Brain pericyte (primary cell): ENCODE measurements at regions not wholly inside any gene's neighbourhood (a gene's known extent, or its start where the extent isn't known, plus 50 kb on each side); places are given as distances from the start of the nearest gene placed in this dataset.
"Not testable (repeated sequence)": the region's sequence is repeated elsewhere in the genome, so short reads cannot be mapped to it uniquely, and the experiment has no call there.

Source experiments
- DNase-seq: peaks from one replicate; pipeline ENCODE4 v3.0.0-alpha.2; 2012; ENCODE audit warnings: low read depth, low spot score

- DNase-seq = no peak
Observed at GRCh38 chr4:132346016-132346415, 803.1 kb upstream of the PCDH10 start.

- DNase-seq = not testable (repeated sequence)
Observed at GRCh38 chr4:132351606-132352005, 797.5 kb upstream of the PCDH10 start.

- DNase-seq = no peak
Observed at GRCh38 chr4:132382243-132382642, 766.9 kb upstream of the PCDH10 start.

- no peak for DNase-seq
Observed at GRCh38 chr4:132383571-132384199, 765.4 kb upstream of the PCDH10 start.

GRCh38 chr4:132384709-132385108 is 764.4 kb upstream of the PCDH10 start:
- DNase-seq = no peak

GRCh38 chr4:132386130-132386529 is 763.0 kb upstream of the PCDH10 start:
- no peak for DNase-seq

GRCh38 chr4:132387060-132387459 is 762.0 kb upstream of the PCDH10 start:
- DNase-seq = no peak

- DNase-seq = no peak
Observed at GRCh38 chr4:132395561-132395960, 753.5 kb upstream of the PCDH10 start.

GRCh38 chr4:132396636-132397035 is 752.5 kb upstream of the PCDH10 start:
- DNase-seq = no peak

GRCh38 chr4:132417220-132417619 is 731.9 kb upstream of the PCDH10 start:
- no peak for DNase-seq

GRCh38 chr4:132427125-132427524 is 722.0 kb upstream of the PCDH10 start:
- no peak for DNase-seq

- DNase-seq = no peak
Observed at GRCh38 chr4:132437117-132437516, 712.0 kb upstream of the PCDH10 start.

- no peak for DNase-seq
Observed at GRCh38 chr4:132445386-132445785, 703.7 kb upstream of the PCDH10 start.

GRCh38 chr4:132457987-132458386 is 691.1 kb upstream of the PCDH10 start:
- DNase-seq = not testable (repeated sequence)

- no peak for DNase-seq
Observed at GRCh38 chr4:132479543-132479942, 669.6 kb upstream of the PCDH10 start.

- DNase-seq = no peak
Observed at GRCh38 chr4:132488555-132488954, 660.5 kb upstream of the PCDH10 start.

GRCh38 chr4:132493476-132493875 is 655.6 kb upstream of the PCDH10 start:
- DNase-seq = no peak

GRCh38 chr4:132495267-132495812 is 653.8 kb upstream of the PCDH10 start:
- DNase-seq = not testable (repeated sequence)

- no peak for DNase-seq
Observed at GRCh38 chr4:132498215-132498614, 650.9 kb upstream of the PCDH10 start.

- no peak for DNase-seq
Observed at GRCh38 chr4:132502096-132502552, 647.0 kb upstream of the PCDH10 start.

- DNase-seq = no peak
Observed at GRCh38 chr4:132504438-132504837, 644.7 kb upstream of the PCDH10 start.

GRCh38 chr4:132506568-132506967 is 642.5 kb upstream of the PCDH10 start:
- DNase-seq = no peak

GRCh38 chr4:132513491-132513890 is 635.6 kb upstream of the PCDH10 start:
- no peak for DNase-seq

- DNase-seq = no peak
Observed at GRCh38 chr4:132526652-132527051, 622.4 kb upstream of the PCDH10 start.
